Stomach (tissue), 4 donors: ENCODE measurements at regions not wholly inside any gene's neighbourhood (a gene's known extent, or its start where the extent isn't known, plus 50 kb on each side); places are given as distances from the start of the nearest gene placed in this dataset.

ENCODE experiments used
- CTCF ChIP-seq, 7 experiments: fragments of 450-650 bp in 4 of 7; fragments of 200-600 bp in 3 of 7; sonication (generic) in 3 of 7; IDR thresholded peaks; one replicate each; pipeline ENCODE4 v1.5.1; 2016 to 2019; ENCODE audit warnings: antibody characterized with exemption in 7 of 7, control low read depth in 2 of 7, mild to moderate bottlenecking in 1 of 7
- EP300 ChIP-seq: sonication (generic); formaldehyde crosslinking; IDR thresholded peaks from one replicate; pipeline ENCODE4 v1.6.1; 2017; ENCODE audit warnings: antibody characterized with exemption

GRCh38 chr13:73433458-73433857 lies 374.7 kb downstream of the KLF5 start:
- TF ChIP-seq CTCF (IDR thresholded peaks at IDR 0.05) (no peak), EP300 (no peak)
